Endothelial cell of umbilical vein (primary cell): ENCODE measurements at regions not wholly inside any gene's neighbourhood (a gene's known extent, or its start where the extent isn't known, plus 50 kb on each side); places are given as distances from the start of the nearest gene placed in this dataset.

Experiments
- EZH2 ChIP-seq: IDR thresholded peaks from 2 replicates; pipeline ENCODE4 v1.6.1; 2012; ENCODE audit warnings: borderline replicate concordance, low read depth, mild to moderate bottlenecking, moderate library complexity, low read length, inconsistent platforms; ENCODE audit not compliant: severe bottlenecking
- FOS ChIP-seq: IDR thresholded peaks from 2 replicates; pipeline ENCODE4 v1.6.1; 2011; ENCODE audit warnings: mild to moderate bottlenecking, low read length, moderate library complexity, borderline replicate concordance; ENCODE audit not compliant: insufficient read depth
- GATA2 ChIP-seq: IDR thresholded peaks from 2 replicates; pipeline ENCODE4 v1.7.0; 2011; ENCODE audit warnings: low read depth, mild to moderate bottlenecking, moderate library complexity, mixed read lengths, low read length; ENCODE audit not compliant: insufficient read length, insufficient read depth
- JUN ChIP-seq: IDR thresholded peaks from 2 replicates; pipeline ENCODE4 v1.6.1; 2011; ENCODE audit warnings: borderline replicate concordance, low read depth; ENCODE audit not compliant: insufficient read length, insufficient read depth
- MYC ChIP-seq: IDR thresholded peaks from one replicate; pipeline ENCODE4 v1.6.1; 2011; ENCODE audit warnings: mild to moderate bottlenecking, low read depth, low read length
- POLR2A ChIP-seq: IDR thresholded peaks from 2 replicates; pipeline ENCODE4 v1.6.1; 2012; ENCODE audit warnings: low read depth, mild to moderate bottlenecking, control low read depth, low read length
- POLR2AphosphoS5 ChIP-seq: IDR thresholded peaks from 2 replicates; pipeline ENCODE4 v1.6.1; 2012; ENCODE audit warnings: low read depth, mild to moderate bottlenecking, control low read depth, low read length, moderate library complexity; ENCODE audit not compliant: insufficient read depth
- TF ChIP-seq, protein P1 (sequence below), 2 donors: IDR thresholded peaks; 1 replicate in 1 of 2; 2 replicates in 1 of 2; pipeline ENCODE4 v1.5.1; 2011; ENCODE audit warnings: low read length in 2 of 2, mild to moderate bottlenecking in 2 of 2, moderate library complexity in 2 of 2, control low read depth in 1 of 2, inconsistent platforms in 1 of 2, low read depth in 1 of 2; ENCODE audit not compliant: insufficient read depth in 1 of 2; ENCODE audit errors: extremely low read depth in 1 of 2
- TF ChIP-seq, protein P2 (sequence below): IDR thresholded peaks from 2 replicates; pipeline ENCODE4 v1.6.1; 2011; ENCODE audit not compliant: insufficient read depth, insufficient read length

GRCh38 chr10:64750672-64751071 is 1229.5 kb downstream of the REEP3 start:
- TF ChIP-seq, protein P1, sequence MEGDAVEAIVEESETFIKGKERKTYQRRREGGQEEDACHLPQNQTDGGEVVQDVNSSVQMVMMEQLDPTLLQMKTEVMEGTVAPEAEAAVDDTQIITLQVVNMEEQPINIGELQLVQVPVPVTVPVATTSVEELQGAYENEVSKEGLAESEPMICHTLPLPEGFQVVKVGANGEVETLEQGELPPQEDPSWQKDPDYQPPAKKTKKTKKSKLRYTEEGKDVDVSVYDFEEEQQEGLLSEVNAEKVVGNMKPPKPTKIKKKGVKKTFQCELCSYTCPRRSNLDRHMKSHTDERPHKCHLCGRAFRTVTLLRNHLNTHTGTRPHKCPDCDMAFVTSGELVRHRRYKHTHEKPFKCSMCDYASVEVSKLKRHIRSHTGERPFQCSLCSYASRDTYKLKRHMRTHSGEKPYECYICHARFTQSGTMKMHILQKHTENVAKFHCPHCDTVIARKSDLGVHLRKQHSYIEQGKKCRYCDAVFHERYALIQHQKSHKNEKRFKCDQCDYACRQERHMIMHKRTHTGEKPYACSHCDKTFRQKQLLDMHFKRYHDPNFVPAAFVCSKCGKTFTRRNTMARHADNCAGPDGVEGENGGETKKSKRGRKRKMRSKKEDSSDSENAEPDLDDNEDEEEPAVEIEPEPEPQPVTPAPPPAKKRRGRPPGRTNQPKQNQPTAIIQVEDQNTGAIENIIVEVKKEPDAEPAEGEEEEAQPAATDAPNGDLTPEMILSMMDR (IDR thresholded peaks at IDR 0.05; ENCODE audit: extremely low read depth in 1 of 2, insufficient read depth in 1 of 2, low read depth in 1 of 2, low read length in 2 of 2): no peak
- no peak for TF ChIP-seq EZH2
- TF ChIP-seq, protein P2, sequence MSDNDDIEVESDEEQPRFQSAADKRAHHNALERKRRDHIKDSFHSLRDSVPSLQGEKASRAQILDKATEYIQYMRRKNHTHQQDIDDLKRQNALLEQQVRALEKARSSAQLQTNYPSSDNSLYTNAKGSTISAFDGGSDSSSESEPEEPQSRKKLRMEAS: no peak
- no peak for TF ChIP-seq POLR2A
- TF ChIP-seq POLR2AphosphoS5: no peak
- no peak for TF ChIP-seq MYC
- TF ChIP-seq FOS: no peak
- TF ChIP-seq GATA2: no peak
- TF ChIP-seq JUN: no peak
